SH-SY5Y (cell line): ENCODE measurements at regions not wholly inside any gene's neighbourhood (a gene's known extent, or its start where the extent isn't known, plus 50 kb on each side); places are given as distances from the start of the nearest gene placed in this dataset.

ENCODE experiments used
- GATA2 ChIP-seq: IDR thresholded peaks from 2 replicates; pipeline ENCODE4 v1.6.1; 2011; ENCODE audit warnings: mild to moderate bottlenecking, low read depth, low read length
- GATA3 ChIP-seq: IDR thresholded peaks from 2 replicates; pipeline ENCODE4 v1.6.1; 2011; ENCODE audit warnings: low read depth, mild to moderate bottlenecking, low read length, moderate library complexity

DNA sequence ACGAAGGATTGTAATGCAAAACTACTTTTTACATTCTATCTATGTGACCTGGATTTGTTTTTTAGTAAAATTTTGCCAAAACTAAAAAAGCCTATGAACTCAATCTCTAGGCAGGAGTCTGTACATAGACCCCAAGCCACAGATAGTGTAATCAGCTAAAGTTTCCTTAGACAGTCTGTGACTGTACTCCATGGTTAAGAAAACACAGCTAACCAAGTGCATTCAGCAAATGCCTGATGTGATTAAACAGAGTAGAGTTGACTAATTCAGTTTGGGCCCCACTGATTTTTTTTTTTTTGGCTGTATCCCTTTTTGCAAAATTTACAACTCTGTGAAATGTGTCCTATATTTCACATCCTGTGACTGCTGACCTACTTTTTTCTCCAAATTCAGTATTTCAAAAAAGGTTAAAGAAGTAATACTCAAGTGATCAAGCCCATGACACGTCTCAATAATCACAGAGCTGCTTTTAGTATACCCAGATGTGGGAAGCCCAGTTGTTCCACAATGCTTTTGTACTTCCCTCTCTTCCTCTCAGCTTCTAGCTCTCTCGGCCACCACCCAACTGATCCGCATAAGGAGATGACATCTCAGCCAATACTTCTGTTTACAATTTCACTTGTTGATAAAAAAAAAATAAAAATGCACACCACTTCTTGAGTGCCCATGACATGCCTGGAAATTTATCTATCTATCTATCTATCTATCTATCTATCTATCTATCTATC lies 108.8 kb upstream of the TBX18 start:
- no peak for TF ChIP-seq GATA2
- no peak for TF ChIP-seq GATA3
